ENCODE measurements at regions not wholly inside any gene's neighbourhood (a gene's known extent, or its start where the extent isn't known, plus 50 kb on each side); places are given as distances from the start of the nearest gene placed in this dataset.

DNA sequence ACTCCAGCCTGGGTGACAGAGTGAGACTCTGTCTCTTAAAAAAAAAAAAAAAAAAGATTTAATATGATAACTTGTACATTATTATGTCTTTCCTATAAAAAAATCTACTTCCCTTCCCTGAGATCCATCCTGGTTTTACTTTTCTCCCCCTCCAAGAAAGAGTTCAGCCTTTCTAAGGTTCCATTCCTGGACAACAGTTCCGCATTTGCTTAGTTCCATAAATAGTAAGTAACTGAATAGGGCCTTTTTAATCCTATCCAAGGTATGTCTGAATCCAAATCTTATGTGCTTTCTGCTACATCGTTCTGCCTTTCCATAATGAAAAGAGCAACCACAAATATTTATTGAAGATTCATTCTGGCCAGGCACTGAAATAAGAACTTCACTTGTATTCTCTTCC lies 187.8 kb downstream of the DACT1 start:
- CTCF ChIA-PET = no interaction called here
- intact Hi-C loops (cut with micrococcal nuclease) = no loop called here
- no peaks in the 10 kb centered on the region for H3K27me3 Mint-ChIP-seq

More for the DNA sequence above, 187.8 kb downstream of the DACT1 start:
- no peak overlapping the region for H3K4me2 ChIP-seq (replicated peaks; ENCODE audit: low read depth, low read length, poor library complexity, severe bottlenecking)
- no CpG with 5 or more reads among the region's 2 CpGs for WGBS (ENCODE audit: insufficient coverage)
- Mint-ChIP-seq H3K27ac (no peak overlapping the region), H3K9me3 (ENCODE audit: insufficient read depth) (peaks cover 3% of the 10 kb centered on the region), H3K4me1 (no peaks in the 10 kb centered on the region), H3K4me3 (no peak overlapping the region)
- H3K27ac ChIP-seq (ENCODE audit: low read length in 2 of 2) = no peak overlapping the region
- H3K9me3 ChIP-seq (ENCODE audit: control extremely low read depth in 1 of 3, control insufficient read depth in 2 of 3, insufficient read depth in 1 of 3, low read length in 2 of 3) = peaks cover 3 to 11% (median 4%) of the 10 kb centered on the region in 3 donors
- no peak overlapping the region for H3K4me3 ChIP-seq (ENCODE audit: control extremely low read depth in 1 of 5, extremely low read depth in 1 of 5, insufficient read depth in 1 of 5, low read depth in 2 of 5, low read length in 4 of 5)
- H3K9ac ChIP-seq (ENCODE audit: low read length) = no peak overlapping the region
- DNase-seq (no peak), ATAC-seq (ENCODE audit: low read depth) (no peak)
- POLR2A ChIA-PET = no interaction called here
- no peaks in the 10 kb centered on the region for H4K20me1 ChIP-seq (ENCODE audit: control insufficient read depth, insufficient read depth, low read length, poor library complexity, severe bottlenecking)
- TF ChIP-seq CTCF (IDR thresholded peaks at IDR 0.05) = no peak
- no peak for TF ChIP-seq EZH2 (IDR thresholded peaks at IDR 0.05; ENCODE audit: borderline replicate concordance, insufficient read depth, low read depth, low read length, poor library complexity, severe bottlenecking)
- H3K27me3 ChIP-seq (replicated peaks in 1 of 4; ENCODE audit: control extremely low read depth in 1 of 4, control insufficient read depth in 3 of 4, insufficient read depth in 4 of 4, low read length in 3 of 4) = no peaks in the 10 kb centered on the region
- no peaks in the 10 kb centered on the region for H3K36me3 ChIP-seq (replicated peaks in 1 of 2; ENCODE audit: control extremely low read depth in 1 of 2, control insufficient read depth in 1 of 2, extremely low read depth in 1 of 2, insufficient read depth in 2 of 2, low read length in 1 of 2)
- H3K4me1 ChIP-seq (ENCODE audit: control insufficient read depth in 2 of 2, insufficient read depth in 2 of 2, low read length in 2 of 2) = no peaks in the 10 kb centered on the region
- H3K79me2 ChIP-seq (ENCODE audit: control insufficient read depth, insufficient read depth, low read length) = no peaks in the 10 kb centered on the region
- H2AFZ ChIP-seq (ENCODE audit: insufficient read depth, low read depth, low read length, poor library complexity, severe bottlenecking) = no peak overlapping the region

All from B cell (primary cell).